ENCODE measurements at regions not wholly inside any gene's neighbourhood (a gene's known extent, or its start where the extent isn't known, plus 50 kb on each side); places are given as distances from the start of the nearest gene placed in this dataset.

DNA sequence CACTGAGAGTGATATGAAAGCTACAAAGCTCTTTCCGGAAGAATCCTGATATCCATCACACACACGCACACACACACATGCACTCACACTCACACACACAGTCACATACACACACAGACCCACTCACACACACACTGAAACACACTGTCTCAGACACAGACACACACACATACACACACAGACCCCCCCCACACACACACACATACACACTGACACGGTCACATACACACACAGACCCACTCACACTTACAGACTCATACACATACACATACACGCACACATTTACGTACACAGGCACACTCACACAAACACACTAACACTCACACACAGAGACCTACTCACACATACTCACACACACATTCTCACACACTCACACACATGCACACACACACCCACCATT is 58.6 kb downstream of the LIG4 start:
- H3K27ac Mint-ChIP-seq, result no peak overlapping the region
- H3K27me3 Mint-ChIP-seq, result peaks cover 8% of the 10 kb centered on the region
- no peak overlapping the region for H3K4me3 Mint-ChIP-seq
- H3K36me3 Mint-ChIP-seq (ENCODE audit: low read depth), result no peaks in the 10 kb centered on the region
- no peaks in the 10 kb centered on the region for H3K9me3 Mint-ChIP-seq
- no peaks in the 10 kb centered on the region for H3K4me1 Mint-ChIP-seq (ENCODE audit: low read depth)
- no peak for DNase-seq

DNA sequence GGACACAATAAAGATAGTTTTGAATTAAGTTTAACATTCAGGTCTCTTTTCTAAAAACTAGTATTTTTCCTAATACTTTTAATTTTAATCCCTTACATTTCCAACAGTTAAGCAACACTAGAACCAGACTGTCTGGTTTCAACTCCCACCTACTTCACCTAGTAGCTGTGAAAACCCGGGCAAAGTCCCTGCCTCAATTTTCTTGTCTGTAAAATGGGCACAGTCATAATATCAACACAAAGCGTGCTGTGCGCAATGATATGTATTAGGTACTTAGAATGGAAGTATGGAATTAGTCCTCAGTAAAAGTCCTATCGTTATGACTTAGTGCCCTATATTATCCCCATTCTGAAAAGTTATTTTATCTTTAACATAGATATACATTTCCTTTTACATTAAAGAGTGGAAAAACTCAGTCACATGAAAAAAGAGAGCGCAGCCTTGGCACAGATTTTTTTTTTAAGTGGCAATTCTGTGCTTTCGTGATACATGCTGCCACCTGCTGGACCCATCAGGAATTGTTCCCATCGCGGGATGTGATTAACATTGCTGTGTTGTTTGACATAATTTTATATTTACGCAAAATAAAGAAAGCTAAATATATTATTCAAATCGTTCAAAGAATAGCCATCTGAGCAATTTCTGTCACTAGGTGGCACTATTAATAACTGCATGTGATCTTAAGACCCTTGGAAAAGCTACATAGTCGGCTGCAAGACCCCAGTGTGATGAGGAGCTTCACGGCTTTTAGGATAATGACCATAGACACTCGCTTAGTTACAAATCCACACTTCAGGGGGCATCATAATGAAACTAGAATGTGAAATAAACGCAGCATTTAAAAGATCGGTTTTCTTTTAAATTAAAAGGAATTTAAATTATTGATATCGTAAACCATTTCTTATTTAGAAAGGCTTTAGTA is 59.9 kb downstream of the LIG4 start:
- DNase-seq, result peak; percentile 70
- H3K27ac Mint-ChIP-seq, result no peak overlapping the region
- no peaks in the 10 kb centered on the region for H3K4me1 Mint-ChIP-seq (ENCODE audit: low read depth)
- H3K27me3 Mint-ChIP-seq, result peaks cover 10% of the 10 kb centered on the region
- H3K9me3 Mint-ChIP-seq, result no peaks in the 10 kb centered on the region
- H3K4me3 Mint-ChIP-seq, result no peak overlapping the region
- H3K36me3 Mint-ChIP-seq (ENCODE audit: low read depth), result no peaks in the 10 kb centered on the region

DNA sequence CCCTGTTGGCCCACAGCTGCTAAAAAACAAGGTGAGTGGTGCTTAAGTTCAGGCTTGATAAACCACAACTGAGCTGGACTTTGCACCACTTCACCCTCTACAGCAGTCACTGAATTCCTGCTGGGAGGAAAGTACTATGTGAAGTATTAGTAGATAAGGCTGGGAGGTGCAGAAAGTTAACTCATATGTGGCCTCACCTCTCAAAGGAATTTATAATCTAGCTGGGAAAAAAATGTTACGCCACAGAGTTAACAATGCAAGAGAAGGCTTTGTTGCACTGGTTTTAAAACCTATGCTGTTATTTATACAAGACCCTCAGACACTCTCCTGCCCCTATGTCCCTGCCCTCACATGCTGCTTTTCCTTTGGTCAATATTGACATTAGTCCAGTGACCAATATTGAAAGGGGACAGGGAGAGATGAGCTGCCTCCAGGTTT is 60.9 kb downstream of the LIG4 start:
- H3K27ac Mint-ChIP-seq, result no peak overlapping the region
- H3K27me3 Mint-ChIP-seq, result peaks cover 12% of the 10 kb centered on the region
- no peaks in the 10 kb centered on the region for H3K4me1 Mint-ChIP-seq (ENCODE audit: low read depth)
- H3K9me3 Mint-ChIP-seq, result no peaks in the 10 kb centered on the region
- H3K4me3 Mint-ChIP-seq, result no peak overlapping the region
- H3K36me3 Mint-ChIP-seq (ENCODE audit: low read depth), result no peaks in the 10 kb centered on the region
- DNase-seq, result no peak

DNA sequence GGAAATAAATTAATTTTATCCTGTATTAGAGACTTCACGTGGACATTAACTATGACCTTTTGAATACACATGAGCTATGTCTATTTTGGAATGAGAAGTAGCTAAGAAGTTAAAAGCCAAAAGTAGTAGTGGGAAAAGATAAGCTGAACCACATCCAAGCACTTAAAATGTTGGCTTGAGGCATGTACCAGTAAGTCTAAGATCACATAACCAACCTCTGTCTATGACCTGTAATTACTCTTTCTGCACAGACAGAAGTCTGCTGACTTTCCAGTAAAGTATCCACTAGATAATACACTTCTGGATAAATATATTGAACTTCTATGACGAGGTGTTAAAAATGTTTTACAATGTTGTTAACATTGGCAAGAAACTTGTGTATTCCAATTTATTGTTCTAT is 68.7 kb downstream of the LIG4 start:
- no peaks in the 10 kb centered on the region for H3K9me3 Mint-ChIP-seq
- no peak overlapping the region for H3K4me3 Mint-ChIP-seq
- no peak for DNase-seq
- H3K27me3 Mint-ChIP-seq, result peaks cover 9% of the 10 kb centered on the region
- no peaks in the 10 kb centered on the region for H3K4me1 Mint-ChIP-seq (ENCODE audit: low read depth)
- H3K27ac Mint-ChIP-seq, result no peak overlapping the region
- H3K36me3 Mint-ChIP-seq (ENCODE audit: low read depth), result no peaks in the 10 kb centered on the region

DNA sequence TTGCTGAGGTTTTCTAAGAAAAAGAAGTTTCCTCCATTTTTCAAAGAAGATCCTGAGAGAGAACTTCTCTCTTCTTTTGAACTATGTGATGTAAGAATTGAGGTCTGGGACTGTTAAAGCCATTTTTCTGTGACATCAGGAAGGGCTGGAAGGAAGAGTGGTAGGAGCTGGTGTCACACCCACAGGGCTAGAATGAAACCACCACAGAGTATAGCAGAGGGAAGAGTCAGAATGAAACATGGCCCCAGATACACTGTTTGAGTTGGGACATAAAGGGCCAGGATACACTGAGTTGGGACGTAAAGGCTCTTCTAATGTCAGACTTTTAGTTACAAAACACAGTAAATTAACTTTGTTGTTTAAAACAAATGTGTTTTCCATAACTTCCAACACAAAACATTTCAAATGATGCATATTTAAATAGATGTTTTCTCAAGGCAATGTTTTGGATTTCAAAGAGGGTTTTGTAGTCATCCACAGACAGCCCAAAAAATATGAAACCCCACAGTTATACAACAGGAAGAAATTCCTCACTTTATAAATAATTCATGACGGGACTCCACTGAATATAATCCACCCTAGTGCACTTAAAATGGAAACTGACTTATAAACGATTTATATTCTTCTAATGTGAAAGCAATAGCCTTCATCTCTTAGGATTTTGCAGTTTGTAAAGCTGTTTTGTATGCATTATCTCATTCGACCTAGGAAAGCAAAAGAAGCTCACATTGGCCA is 72.5 kb downstream of the LIG4 start:
- H3K4me1 Mint-ChIP-seq (ENCODE audit: low read depth), result no peaks in the 10 kb centered on the region
- H3K4me3 Mint-ChIP-seq, result no peak overlapping the region
- H3K27ac Mint-ChIP-seq, result no peak overlapping the region
- H3K27me3 Mint-ChIP-seq, result peaks cover 7% of the 10 kb centered on the region
- H3K36me3 Mint-ChIP-seq (ENCODE audit: low read depth), result no peaks in the 10 kb centered on the region
- no peaks in the 10 kb centered on the region for H3K9me3 Mint-ChIP-seq
- no peak for DNase-seq

DNA sequence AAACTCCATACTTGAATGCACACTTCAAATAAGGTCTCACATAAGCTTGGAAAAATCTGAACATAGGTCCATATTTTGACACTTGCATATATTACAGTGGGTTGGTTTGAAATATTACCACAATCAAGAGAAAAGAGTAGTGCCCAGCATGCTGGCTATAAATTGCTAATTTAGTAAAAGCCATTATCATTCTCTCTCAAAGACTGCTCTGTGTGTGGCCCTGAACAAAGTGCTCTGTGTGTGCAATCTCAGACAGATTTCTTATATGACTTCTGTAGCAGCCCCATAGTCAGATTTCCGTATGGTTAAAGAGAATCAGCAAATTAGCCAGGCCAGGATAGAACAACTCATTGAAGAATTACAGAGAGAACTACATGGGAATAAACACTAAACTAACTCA is 78.2 kb downstream of the LIG4 start:
- DNase-seq, result no peak
- Mint-ChIP-seq H3K4me3 (no peak overlapping the region), H3K27ac (no peak overlapping the region), H3K4me1 (ENCODE audit: low read depth) (no peaks in the 10 kb centered on the region), H3K27me3 (peaks cover 3% of the 10 kb centered on the region), H3K9me3 (no peaks in the 10 kb centered on the region), H3K36me3 (ENCODE audit: low read depth) (no peaks in the 10 kb centered on the region)

DNA sequence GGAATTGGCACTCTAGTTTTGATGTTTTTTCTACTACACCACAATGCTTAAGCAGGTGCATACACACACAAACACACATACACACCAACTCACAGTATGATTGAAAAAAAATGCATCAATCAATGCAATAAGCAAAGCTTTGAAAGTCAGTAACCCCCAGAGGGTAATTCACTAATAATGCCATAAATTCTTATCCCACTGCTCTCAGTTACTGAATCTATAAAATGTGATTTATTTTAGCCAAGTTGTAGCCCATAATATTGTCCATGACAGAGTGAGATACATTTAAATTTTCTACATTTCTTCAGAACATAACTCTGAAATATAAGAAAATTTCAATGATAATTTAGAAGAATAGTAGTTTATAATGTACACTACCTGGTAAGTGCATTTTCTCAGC is 87.9 kb downstream of the LIG4 start:
- no peak overlapping the region for H3K4me3 Mint-ChIP-seq
- H3K36me3 Mint-ChIP-seq (ENCODE audit: low read depth), result no peaks in the 10 kb centered on the region
- H3K4me1 Mint-ChIP-seq (ENCODE audit: low read depth), result no peaks in the 10 kb centered on the region
- no peak overlapping the region for H3K27ac Mint-ChIP-seq
- no peaks in the 10 kb centered on the region for H3K9me3 Mint-ChIP-seq
- H3K27me3 Mint-ChIP-seq, result peaks cover 17% of the 10 kb centered on the region
- no peak for DNase-seq

DNA sequence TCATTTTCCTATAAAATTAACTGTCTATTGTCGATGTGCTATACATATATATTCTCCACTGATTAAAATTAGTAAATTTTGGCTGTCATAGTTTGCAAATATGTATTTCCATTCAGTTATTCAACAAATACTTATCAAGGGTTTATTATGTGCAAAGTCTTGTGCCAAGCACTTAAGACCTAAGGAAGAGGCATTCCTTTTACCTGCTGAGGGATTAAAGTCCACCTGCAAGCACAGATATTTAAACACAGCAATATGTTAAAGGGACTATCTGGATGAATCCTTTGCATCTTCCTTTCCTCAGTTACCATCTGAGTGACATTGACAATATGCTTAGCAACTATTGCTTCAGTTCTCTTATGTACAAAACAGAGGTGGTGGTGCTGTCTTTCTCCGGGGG is 89.3 kb downstream of the LIG4 start:
- Mint-ChIP-seq H3K36me3 (ENCODE audit: low read depth) (no peaks in the 10 kb centered on the region), H3K9me3 (no peaks in the 10 kb centered on the region), H3K27ac (no peak overlapping the region), H3K4me3 (no peak overlapping the region), H3K27me3 (peaks cover 17% of the 10 kb centered on the region), H3K4me1 (ENCODE audit: low read depth) (no peaks in the 10 kb centered on the region)
- no peak for DNase-seq

DNA sequence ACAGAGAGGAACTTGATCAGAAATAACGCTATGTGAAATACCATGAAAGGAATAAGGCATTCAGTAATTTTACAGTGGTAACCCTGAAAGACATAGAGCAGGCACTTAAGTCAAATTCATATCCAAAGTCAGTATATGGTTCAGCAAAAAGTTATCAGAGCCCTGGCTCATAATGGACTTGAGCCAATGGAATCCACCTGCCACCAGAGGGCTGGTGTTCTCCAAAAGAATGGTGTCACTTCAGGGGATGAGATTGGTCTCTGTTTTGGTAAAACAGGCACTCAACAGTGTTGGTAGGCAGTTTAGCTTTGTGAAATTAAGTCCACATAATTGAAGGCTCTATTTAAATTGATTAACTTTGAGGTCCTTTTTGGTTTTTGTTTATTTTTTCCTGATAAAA is 93.9 kb downstream of the LIG4 start:
- Mint-ChIP-seq H3K27me3 (peaks cover 11% of the 10 kb centered on the region), H3K4me3 (no peak overlapping the region), H3K36me3 (ENCODE audit: low read depth) (no peaks in the 10 kb centered on the region), H3K9me3 (no peaks in the 10 kb centered on the region), H3K27ac (no peak overlapping the region), H3K4me1 (ENCODE audit: low read depth) (no peaks in the 10 kb centered on the region)
- DNase-seq, result no peak

DNA sequence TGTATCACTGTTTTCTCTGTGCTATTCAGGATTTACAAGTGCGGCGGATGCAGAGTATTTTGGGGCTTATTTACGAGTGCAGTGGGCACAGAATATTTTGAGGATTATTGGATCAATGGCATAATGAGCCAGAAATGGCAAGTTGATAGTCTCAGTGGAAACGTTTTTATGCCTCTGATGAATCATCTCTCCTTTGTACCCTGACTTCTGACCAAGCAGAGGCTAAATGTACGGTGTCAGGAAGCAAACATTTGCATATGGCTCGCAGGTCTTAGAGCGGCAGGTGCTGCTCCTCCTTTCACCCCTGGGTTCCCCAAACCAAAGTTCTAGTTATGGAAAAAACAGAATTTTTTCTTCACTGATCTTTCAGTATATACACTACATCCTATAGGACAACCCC is 94.5 kb downstream of the LIG4 start:
- no peaks in the 10 kb centered on the region for H3K36me3 Mint-ChIP-seq (ENCODE audit: low read depth)
- no peak overlapping the region for H3K4me3 Mint-ChIP-seq
- no peaks in the 10 kb centered on the region for H3K9me3 Mint-ChIP-seq
- no peak for DNase-seq
- peaks cover 11% of the 10 kb centered on the region for H3K27me3 Mint-ChIP-seq
- no peaks in the 10 kb centered on the region for H3K4me1 Mint-ChIP-seq (ENCODE audit: low read depth)
- no peak overlapping the region for H3K27ac Mint-ChIP-seq

DNA sequence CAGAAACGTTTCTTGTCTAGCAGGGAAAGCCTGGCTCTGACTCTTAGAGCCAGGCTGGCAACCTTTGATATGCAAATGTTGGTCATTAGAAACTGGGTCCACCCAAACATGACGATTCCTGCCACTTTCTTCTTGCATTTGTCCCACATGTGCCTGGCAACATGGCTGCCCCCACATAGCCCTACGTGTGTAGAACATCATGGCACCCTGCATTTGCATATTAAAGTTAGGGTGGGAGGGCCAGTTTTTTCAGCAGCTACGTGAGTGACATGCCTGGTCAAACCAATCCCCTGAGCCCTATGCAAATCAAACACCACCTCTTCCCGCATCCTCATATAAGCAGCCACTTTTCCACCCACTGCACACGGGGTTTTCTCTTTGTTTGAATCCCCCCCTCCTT is 95.0 kb downstream of the LIG4 start:
- DNase-seq, result no peak
- Mint-ChIP-seq H3K27ac (no peak overlapping the region), H3K36me3 (ENCODE audit: low read depth) (no peaks in the 10 kb centered on the region), H3K4me1 (ENCODE audit: low read depth) (no peaks in the 10 kb centered on the region), H3K27me3 (peaks cover 11% of the 10 kb centered on the region), H3K9me3 (no peaks in the 10 kb centered on the region), H3K4me3 (no peak overlapping the region)

DNA sequence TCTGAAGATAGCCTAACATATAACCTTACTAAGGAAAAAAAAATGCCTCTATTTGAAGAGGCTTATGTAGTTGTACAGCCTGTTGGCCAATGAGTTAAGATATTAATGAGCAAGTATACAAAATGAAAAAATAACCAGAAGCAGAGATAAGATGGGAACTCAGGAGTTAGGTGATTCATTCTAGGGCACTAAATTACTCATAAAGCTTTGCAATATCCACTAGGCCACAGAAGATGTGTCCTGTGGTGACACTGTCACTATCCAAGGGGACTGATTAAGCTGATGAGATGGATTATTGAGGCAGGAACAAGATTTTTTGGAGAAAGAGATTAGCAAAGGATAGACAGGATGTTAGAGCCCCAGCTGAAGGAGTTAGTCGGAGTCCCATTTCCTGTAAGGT is 99.6 kb downstream of the LIG4 start:
- no peak for DNase-seq
- H3K36me3 Mint-ChIP-seq (ENCODE audit: low read depth), result no peaks in the 10 kb centered on the region
- no peaks in the 10 kb centered on the region for H3K4me1 Mint-ChIP-seq (ENCODE audit: low read depth)
- peaks cover 3% of the 10 kb centered on the region for H3K27me3 Mint-ChIP-seq
- H3K9me3 Mint-ChIP-seq, result no peaks in the 10 kb centered on the region
- H3K4me3 Mint-ChIP-seq, result no peak overlapping the region
- H3K27ac Mint-ChIP-seq, result no peak overlapping the region

DNA sequence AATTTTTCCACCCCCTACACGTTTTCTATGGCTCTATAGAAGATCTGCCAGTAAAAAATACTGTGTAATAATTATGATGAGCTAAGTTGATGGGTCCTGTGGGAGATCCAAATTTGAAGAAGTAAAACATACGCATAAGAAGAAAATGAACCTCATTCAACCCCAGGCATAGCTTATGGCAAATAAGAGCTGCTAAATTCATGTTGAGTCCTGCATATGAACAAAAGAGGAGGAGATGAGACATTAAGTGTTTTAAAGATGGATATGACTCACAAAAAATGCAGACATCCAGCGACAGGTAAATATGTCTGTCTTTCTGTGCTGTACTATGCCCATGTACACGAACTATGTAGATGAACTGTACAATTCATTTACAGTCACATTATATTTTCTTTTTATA is 101.9 kb downstream of the LIG4 start:
- Mint-ChIP-seq H3K36me3 (ENCODE audit: low read depth) (no peaks in the 10 kb centered on the region), H3K4me1 (ENCODE audit: low read depth) (no peaks in the 10 kb centered on the region), H3K4me3 (no peak overlapping the region), H3K27me3 (no peaks in the 10 kb centered on the region), H3K27ac (no peak overlapping the region), H3K9me3 (no peaks in the 10 kb centered on the region)
- DNase-seq, result no peak

DNA sequence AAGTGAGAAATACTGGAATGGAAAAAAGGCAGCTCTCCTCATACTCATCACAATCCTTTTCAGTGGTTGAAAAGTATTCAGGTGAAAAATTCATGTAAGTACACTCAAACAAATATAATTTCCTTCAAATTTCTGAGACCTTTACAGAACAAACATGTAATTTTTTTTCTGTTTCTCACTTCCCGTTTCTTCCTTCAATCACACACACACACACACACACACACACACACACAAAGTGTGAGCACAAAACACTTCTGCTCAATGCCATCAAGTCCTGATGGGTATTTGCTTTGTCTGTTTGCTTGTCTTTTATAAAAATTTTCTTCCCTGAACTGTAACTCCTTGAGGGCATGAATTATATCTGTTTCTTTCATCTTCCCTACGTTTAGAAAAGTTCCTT is 110.6 kb downstream of the LIG4 start:
- no peak overlapping the region for H3K4me3 Mint-ChIP-seq
- H3K27me3 Mint-ChIP-seq, result no peaks in the 10 kb centered on the region
- no peaks in the 10 kb centered on the region for H3K36me3 Mint-ChIP-seq (ENCODE audit: low read depth)
- H3K27ac Mint-ChIP-seq, result no peak overlapping the region
- no peaks in the 10 kb centered on the region for H3K4me1 Mint-ChIP-seq (ENCODE audit: low read depth)
- no peaks in the 10 kb centered on the region for H3K9me3 Mint-ChIP-seq
- no peak for DNase-seq

DNA sequence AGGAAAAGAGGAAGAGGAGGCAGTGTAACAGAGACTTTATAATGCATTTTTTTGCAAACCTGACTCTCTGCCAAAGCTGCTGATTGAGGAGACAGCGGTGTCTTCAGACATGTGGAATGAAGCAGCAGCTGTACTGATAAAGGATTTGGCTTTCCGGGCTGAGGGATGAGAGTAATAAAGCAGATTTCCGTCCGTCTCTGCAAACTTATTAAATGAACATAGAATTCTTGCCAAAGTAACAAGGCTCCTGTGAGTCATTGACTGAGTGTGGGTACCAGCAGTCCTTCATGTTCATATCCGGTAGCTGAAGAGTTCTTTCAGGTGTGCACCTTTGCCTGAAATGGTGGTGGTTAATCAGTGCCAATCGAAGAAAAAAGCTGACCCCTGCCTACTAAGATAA is 112.6 kb downstream of the LIG4 start:
- Mint-ChIP-seq H3K27ac (no peak overlapping the region), H3K4me1 (ENCODE audit: low read depth) (no peaks in the 10 kb centered on the region), H3K4me3 (no peak overlapping the region), H3K27me3 (peaks cover 4% of the 10 kb centered on the region), H3K9me3 (no peaks in the 10 kb centered on the region), H3K36me3 (ENCODE audit: low read depth) (no peaks in the 10 kb centered on the region)
- DNase-seq, result no peak

All from activated T-cell treated with anti-CD3 and anti-CD28 coated beads, Interleukin-2, amount 50 U/mL, for 24 hours (primary cell).